ENCODE measurements at regions not wholly inside any gene's neighbourhood (a gene's known extent, or its start where the extent isn't known, plus 50 kb on each side); places are given as distances from the start of the nearest gene placed in this dataset.

DNA sequence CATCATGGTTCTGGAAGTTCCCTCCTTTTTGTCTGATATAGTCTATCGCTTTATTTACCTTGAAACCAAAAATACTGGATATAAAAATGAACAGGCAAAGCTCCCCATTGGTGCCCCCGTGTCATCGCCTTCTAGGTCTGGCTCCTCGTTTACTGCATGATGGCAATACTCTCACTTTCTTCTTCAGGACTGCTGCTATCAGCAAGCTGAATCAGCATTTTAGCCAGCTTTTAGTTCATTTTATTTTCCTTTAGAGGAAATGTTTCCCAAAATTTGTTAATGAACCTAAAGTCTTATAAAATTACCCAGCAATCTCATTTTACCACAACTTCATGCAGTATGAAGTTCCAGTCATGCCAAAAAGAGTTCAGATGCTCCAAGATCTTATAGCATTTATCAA is 80.5 kb downstream of the ZIC3 start:
- Histone ChIP-seq H3K4me1 (ENCODE audit: control insufficient read depth, insufficient read depth, low read length) (peaks cover 20% of the 10 kb centered on the region), H3K36me3 (ENCODE audit: control insufficient read depth, insufficient read depth, low read length) (no peaks in the 10 kb centered on the region), H3K27me3 (ENCODE audit: control insufficient read depth, insufficient read depth, low read length) (no peaks in the 10 kb centered on the region; the same call in 1 of the 2 replicates), H3K9ac (ENCODE audit: low read depth, low read length) (no peak overlapping the region), H3K9me3 (ENCODE audit: control insufficient read depth, insufficient read depth, low read length) (no peaks in the 10 kb centered on the region), H3K4me3 (ENCODE audit: low read depth, low read length) (no peak overlapping the region), H3K27ac (ENCODE audit: low read depth, low read length) (no peak overlapping the region)

GRCh38 chrX:137651647-137652046 is 85.7 kb downstream of the ZIC3 start:
- Histone ChIP-seq H3K9ac (ENCODE audit: low read depth, low read length) (no peak overlapping the region), H3K36me3 (ENCODE audit: control insufficient read depth, insufficient read depth, low read length) (no peaks in the 10 kb centered on the region), H3K27ac (ENCODE audit: low read depth, low read length) (no peak overlapping the region), H3K27me3 (ENCODE audit: control insufficient read depth, insufficient read depth, low read length) (no peaks in the 10 kb centered on the region), H3K4me3 (ENCODE audit: low read depth, low read length) (no peak overlapping the region), H3K4me1 (ENCODE audit: control insufficient read depth, insufficient read depth, low read length) (no peaks in the 10 kb centered on the region), H3K9me3 (ENCODE audit: control insufficient read depth, insufficient read depth, low read length) (no peaks in the 10 kb centered on the region)

- Histone ChIP-seq H3K9me3 (ENCODE audit: control insufficient read depth, insufficient read depth, low read length) (no peaks in the 10 kb centered on the region), H3K36me3 (ENCODE audit: control insufficient read depth, insufficient read depth, low read length) (no peaks in the 10 kb centered on the region), H3K4me1 (ENCODE audit: control insufficient read depth, insufficient read depth, low read length) (no peaks in the 10 kb centered on the region), H3K9ac (ENCODE audit: low read depth, low read length) (no peak overlapping the region), H3K27ac (ENCODE audit: low read depth, low read length) (no peak overlapping the region), H3K27me3 (ENCODE audit: control insufficient read depth, insufficient read depth, low read length) (no peaks in the 10 kb centered on the region), H3K4me3 (ENCODE audit: low read depth, low read length) (no peak overlapping the region)
These were observed 86.2 kb downstream of the ZIC3 start for GRCh38 chrX:137652086-137652485.

DNA sequence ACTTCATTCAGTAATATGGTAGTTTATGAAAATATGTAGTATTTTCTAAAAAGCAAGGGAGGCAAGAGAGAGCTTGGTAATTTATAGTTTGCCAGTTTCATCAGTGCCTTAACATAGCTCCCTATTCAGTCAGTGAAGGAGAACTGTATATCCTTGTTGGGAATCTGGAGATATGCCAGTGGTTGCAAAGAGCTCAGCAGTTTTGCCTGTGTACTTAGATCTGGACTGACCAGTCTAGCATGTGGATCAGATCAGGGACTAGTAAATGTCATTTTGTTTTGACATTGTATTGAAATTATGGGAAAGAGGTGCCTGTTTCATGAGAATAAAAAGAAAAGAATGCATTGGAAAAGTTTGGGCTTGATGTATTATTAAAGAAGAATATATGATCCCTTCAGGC is 88.6 kb downstream of the ZIC3 start:
- Histone ChIP-seq H3K9me3 (ENCODE audit: control insufficient read depth, insufficient read depth, low read length) (0 out of 2 replicates have a peak, but pooled peaks cover 1% of the 10 kb centered on the region), H3K4me3 (ENCODE audit: low read depth, low read length) (no peak overlapping the region), H3K9ac (ENCODE audit: low read depth, low read length) (no peak overlapping the region), H3K36me3 (ENCODE audit: control insufficient read depth, insufficient read depth, low read length) (no peaks in the 10 kb centered on the region), H3K27ac (ENCODE audit: low read depth, low read length) (no peak overlapping the region), H3K27me3 (ENCODE audit: control insufficient read depth, insufficient read depth, low read length) (no peaks in the 10 kb centered on the region), H3K4me1 (ENCODE audit: control insufficient read depth, insufficient read depth, low read length) (no peaks in the 10 kb centered on the region)

DNA sequence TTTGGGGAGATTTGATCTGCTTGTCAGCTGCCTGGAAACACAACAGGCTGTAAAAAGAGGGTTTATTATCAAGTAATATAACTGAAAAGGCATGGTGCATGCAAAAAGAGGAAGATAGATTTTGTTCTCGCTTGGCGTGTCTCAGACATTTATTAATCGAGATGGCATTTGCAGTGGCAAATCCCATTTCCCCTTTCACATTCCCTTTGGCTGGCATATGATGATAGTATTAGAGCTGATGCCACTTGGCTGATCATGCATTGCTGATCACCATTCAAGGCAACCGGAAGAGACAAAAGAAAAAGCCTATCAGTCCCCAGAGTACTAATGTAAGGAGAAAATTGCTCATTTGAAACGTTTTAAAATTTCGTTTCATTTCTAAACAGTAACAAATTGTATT is 101.8 kb downstream of the ZIC3 start:
- H3K27me3 ChIP-seq (ENCODE audit: control insufficient read depth, insufficient read depth, low read length) = no peaks in the 10 kb centered on the region
- no peak overlapping the region for H3K27ac ChIP-seq (ENCODE audit: low read depth, low read length)
- H3K9me3 ChIP-seq (ENCODE audit: control insufficient read depth, insufficient read depth, low read length) = peaks cover 14% of the 10 kb centered on the region
- H3K36me3 ChIP-seq (ENCODE audit: control insufficient read depth, insufficient read depth, low read length) = no peaks in the 10 kb centered on the region
- no peak overlapping the region for H3K4me3 ChIP-seq (ENCODE audit: low read depth, low read length)
- no peak overlapping the region for H3K9ac ChIP-seq (ENCODE audit: low read depth, low read length)
- no peaks in the 10 kb centered on the region for H3K4me1 ChIP-seq (ENCODE audit: control insufficient read depth, insufficient read depth, low read length)

- Histone ChIP-seq H3K9ac (ENCODE audit: low read depth, low read length) (no peak overlapping the region), H3K4me3 (ENCODE audit: low read depth, low read length) (peak overlapping the region; percentile 34; the same call in 1 of the 2 replicates), H3K9me3 (ENCODE audit: control insufficient read depth, insufficient read depth, low read length) (no peaks in the 10 kb centered on the region), H3K4me1 (ENCODE audit: control insufficient read depth, insufficient read depth, low read length) (peaks cover 36% of the 10 kb centered on the region), H3K27ac (ENCODE audit: low read depth, low read length) (peak overlapping the region; percentile 89), H3K36me3 (ENCODE audit: control insufficient read depth, insufficient read depth, low read length) (no peaks in the 10 kb centered on the region), H3K27me3 (ENCODE audit: control insufficient read depth, insufficient read depth, low read length) (no peaks in the 10 kb centered on the region)
These were observed 118.7 kb downstream of the ZIC3 start for GRCh38 chrX:137684591-137684990.

DNA sequence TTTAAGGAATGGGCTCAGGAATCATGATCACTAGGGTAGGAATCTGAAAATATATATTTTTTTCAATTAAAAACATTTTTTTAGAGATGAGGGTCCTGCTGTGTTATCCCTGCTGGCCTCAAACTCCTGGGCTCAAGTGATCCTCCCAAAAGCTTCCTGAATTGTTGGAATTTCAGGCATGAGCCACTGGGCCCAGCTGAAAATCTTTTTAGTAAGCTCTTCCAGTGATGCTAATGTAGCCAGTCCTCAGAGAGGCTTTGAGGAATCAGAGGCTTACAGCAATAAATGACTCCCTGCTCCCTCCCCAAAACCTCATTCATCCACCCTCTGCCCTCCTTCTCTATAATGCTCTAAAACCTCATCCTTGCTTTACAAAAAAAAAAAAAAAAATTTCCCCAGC is 129.5 kb downstream of the ZIC3 start:
- peaks cover 17% of the 10 kb centered on the region for H3K4me1 ChIP-seq (ENCODE audit: control insufficient read depth, insufficient read depth, low read length)
- H3K36me3 ChIP-seq (ENCODE audit: control insufficient read depth, insufficient read depth, low read length) = no peaks in the 10 kb centered on the region
- no peak overlapping the region for H3K9ac ChIP-seq (ENCODE audit: low read depth, low read length)
- peak overlapping the region; percentile 11 for H3K27ac ChIP-seq (ENCODE audit: low read depth, low read length)
- H3K9me3 ChIP-seq (ENCODE audit: control insufficient read depth, insufficient read depth, low read length) = no peaks in the 10 kb centered on the region
- no peaks in the 10 kb centered on the region for H3K27me3 ChIP-seq (ENCODE audit: control insufficient read depth, insufficient read depth, low read length)
- H3K4me3 ChIP-seq (ENCODE audit: low read depth, low read length) = no peak overlapping the region

GRCh38 chrX:137707348-137707747 is 141.4 kb downstream of the ZIC3 start:
- no peaks in the 10 kb centered on the region for H3K27me3 ChIP-seq (ENCODE audit: control insufficient read depth, insufficient read depth, low read length)
- H3K9ac ChIP-seq (ENCODE audit: low read depth, low read length) = no peak overlapping the region
- H3K4me1 ChIP-seq (ENCODE audit: control insufficient read depth, insufficient read depth, low read length) = peaks cover 6% of the 10 kb centered on the region
- no peak overlapping the region for H3K27ac ChIP-seq (ENCODE audit: low read depth, low read length)
- H3K9me3 ChIP-seq (ENCODE audit: control insufficient read depth, insufficient read depth, low read length) = no peaks in the 10 kb centered on the region
- H3K36me3 ChIP-seq (ENCODE audit: control insufficient read depth, insufficient read depth, low read length) = no peaks in the 10 kb centered on the region
- no peak overlapping the region for H3K4me3 ChIP-seq (ENCODE audit: low read depth, low read length)

GRCh38 chrX:137742846-137743245 is 176.9 kb downstream of the ZIC3 start:
- H3K36me3 ChIP-seq (ENCODE audit: control insufficient read depth, insufficient read depth, low read length) = no peaks in the 10 kb centered on the region
- H3K4me1 ChIP-seq (ENCODE audit: control insufficient read depth, insufficient read depth, low read length) = peaks cover 50% of the 10 kb centered on the region
- 0 out of 2 replicates have a peak, but pooled peaks cover 3% of the 10 kb centered on the region for H3K27me3 ChIP-seq (ENCODE audit: control insufficient read depth, insufficient read depth, low read length)
- H3K4me3 ChIP-seq (ENCODE audit: low read depth, low read length) = no peak overlapping the region
- no peaks in the 10 kb centered on the region for H3K9me3 ChIP-seq (ENCODE audit: control insufficient read depth, insufficient read depth, low read length)
- peak overlapping the region; percentile 54 for H3K27ac ChIP-seq (ENCODE audit: low read depth, low read length)
- H3K9ac ChIP-seq (ENCODE audit: low read depth, low read length) = no peak overlapping the region

DNA sequence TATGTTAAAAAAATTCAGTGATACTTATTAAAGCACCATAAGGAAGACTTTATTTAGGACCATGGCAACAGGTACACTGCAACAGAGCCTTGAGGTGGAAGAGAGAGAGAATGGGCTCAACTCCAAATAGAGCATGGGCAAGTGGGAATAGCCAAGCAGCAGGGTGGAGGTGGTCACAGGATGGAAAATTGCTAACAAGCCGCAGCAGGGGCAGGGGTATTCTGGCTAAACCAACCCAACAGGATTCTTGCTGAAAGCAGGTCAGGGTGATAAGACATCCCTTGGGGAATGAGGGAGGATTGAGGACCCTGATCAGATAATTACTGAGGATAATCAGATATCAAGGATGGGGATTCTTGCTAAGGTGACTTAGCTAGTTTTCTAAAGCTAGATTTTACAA is 177.5 kb downstream of the ZIC3 start:
- H3K9me3 ChIP-seq (ENCODE audit: control insufficient read depth, insufficient read depth, low read length) = no peaks in the 10 kb centered on the region
- 0 out of 2 replicates have a peak, but pooled peaks cover 3% of the 10 kb centered on the region for H3K27me3 ChIP-seq (ENCODE audit: control insufficient read depth, insufficient read depth, low read length)

DNA sequence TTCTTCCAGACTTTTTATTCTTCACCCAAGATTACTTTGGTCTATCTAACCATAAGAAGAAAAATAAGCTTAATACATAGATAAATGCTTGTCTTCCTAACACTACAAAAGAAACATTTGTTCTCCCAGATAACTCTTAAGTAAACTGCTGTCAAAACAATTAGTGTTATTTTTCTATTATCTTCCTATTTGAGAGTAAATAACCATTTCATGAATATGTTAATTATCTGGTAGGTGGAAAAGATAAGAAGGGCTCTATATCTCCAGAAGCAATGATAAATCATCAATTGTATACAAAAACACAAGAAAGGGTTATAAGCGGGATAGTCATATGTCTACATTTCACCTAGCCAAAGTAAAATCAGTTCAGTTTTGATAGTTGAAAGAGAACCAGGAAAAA is 180.4 kb downstream of the ZIC3 start:
- Histone ChIP-seq H3K9ac (ENCODE audit: low read depth, low read length) (peak overlapping the region; percentile 15; the same call in 1 of the 2 replicates), H3K36me3 (ENCODE audit: control insufficient read depth, insufficient read depth, low read length) (no peaks in the 10 kb centered on the region), H3K4me3 (ENCODE audit: low read depth, low read length) (peak overlapping the region; percentile 36), H3K9me3 (ENCODE audit: control insufficient read depth, insufficient read depth, low read length) (no peaks in the 10 kb centered on the region), H3K27me3 (ENCODE audit: control insufficient read depth, insufficient read depth, low read length) (0 out of 2 replicates have a peak, but pooled peaks cover 3% of the 10 kb centered on the region), H3K27ac (ENCODE audit: low read depth, low read length) (peak overlapping the region; percentile 87), H3K4me1 (ENCODE audit: control insufficient read depth, insufficient read depth, low read length) (peaks cover 79% of the 10 kb centered on the region)

More for the DNA sequence above, 177.5 kb downstream of the ZIC3 start:
- Histone ChIP-seq H3K9ac (ENCODE audit: low read depth, low read length) (peak overlapping the region; percentile 20; the same call in 1 of the 2 replicates), H3K27ac (ENCODE audit: low read depth, low read length) (peak overlapping the region; percentile 54), H3K4me3 (ENCODE audit: low read depth, low read length) (no peak overlapping the region), H3K4me1 (ENCODE audit: control insufficient read depth, insufficient read depth, low read length) (peaks cover 56% of the 10 kb centered on the region), H3K36me3 (ENCODE audit: control insufficient read depth, insufficient read depth, low read length) (no peaks in the 10 kb centered on the region)
